ENCODE measurements at regions not wholly inside any gene's neighbourhood (a gene's known extent, or its start where the extent isn't known, plus 50 kb on each side); places are given as distances from the start of the nearest gene placed in this dataset.

- no peak for TF ChIP-seq POLR2A (IDR thresholded peaks at IDR 0.05; ENCODE audit: low read length)
- TF ChIP-seq GATA1 (IDR thresholded peaks at IDR 0.05; ENCODE audit: low read depth, low read length), result no peak
Observed at GRCh38 chr2:163247847-163248220, 409.3 kb upstream of the KCNH7 start.

All from erythroblast (primary cell).